Transverse colon (tissue), 4 donors: ENCODE measurements at regions not wholly inside any gene's neighbourhood (a gene's known extent, or its start where the extent isn't known, plus 50 kb on each side); places are given as distances from the start of the nearest gene placed in this dataset.
A peak's percentile ranks its signal among the peaks of the same experiment; 100 is the strongest.

Source experiments
- DNase-seq: peaks from one replicate; pipeline ENCODE4 v3.0.0-alpha.2; 2019
- H3K27ac ChIP-seq, 4 donors: fragments of 200-600 bp; sonication (generic); 2 replicates each; pipeline ENCODE4 v1.5.1; 2016 to 2018; ENCODE audit warnings: inconsistent platforms in 4 of 4
- H3K27me3 ChIP-seq: fragments of 200-600 bp; sonication (generic); 2 replicates; pipeline ENCODE4 v1.5.1; 2017; ENCODE audit warnings: inconsistent platforms
- H3K36me3 ChIP-seq, 4 donors: fragments of 200-600 bp; sonication (generic); 2 replicates each; pipeline ENCODE4 v1.5.1; 2017 to 2019; ENCODE audit warnings: inconsistent platforms in 4 of 4
- H3K4me1 ChIP-seq, 4 donors: fragments of 200-600 bp; sonication (generic); 2 replicates each; pipeline ENCODE4 v1.5.1; 2017 to 2020; ENCODE audit warnings: inconsistent platforms in 4 of 4
- H3K4me3 ChIP-seq, 4 donors: fragments of 200-600 bp; sonication (generic); 1 replicate in 1 of 4; 2 replicates in 3 of 4; pipeline versions ENCODE4 v1.5.1 to v1.6.1; 2017 to 2019; ENCODE audit warnings: inconsistent platforms in 4 of 4
- H3K9me3 ChIP-seq, 2 donors: fragments of 200-600 bp; sonication (generic); 2 replicates each; pipeline ENCODE4 v1.5.1; 2017 to 2019; ENCODE audit warnings: inconsistent platforms in 2 of 2
- CTCF ChIP-seq, 5 experiments: fragments of 200-600 bp in 3 of 5; fragments of 450-650 bp in 2 of 5; sonication (generic) in 3 of 5; IDR thresholded peaks; 1 replicate in 2 of 5; 2 replicates in 3 of 5; pipeline ENCODE4 v1.5.1; 2016 to 2017; ENCODE audit warnings: antibody characterized with exemption in 5 of 5, inconsistent platforms in 3 of 5, mild to moderate bottlenecking in 2 of 5, moderate library complexity in 1 of 5
- EP300 ChIP-seq: sonication (generic); formaldehyde crosslinking; IDR thresholded peaks from one replicate; pipeline ENCODE4 v1.6.1; 2017; ENCODE audit warnings: antibody characterized with exemption, low read depth
- POLR2A ChIP-seq: fragments of 450-650 bp; IDR thresholded peaks from one replicate; pipeline ENCODE4 v1.6.1; 2016; ENCODE audit warnings: antibody characterized with exemption, mild to moderate bottlenecking, moderate library complexity
- POLR2AphosphoS5 ChIP-seq, 3 donors: sonication (generic); formaldehyde crosslinking; IDR thresholded peaks; one replicate each; pipeline ENCODE4 v1.6.1; 2016; ENCODE audit warnings: antibody characterized with exemption in 3 of 3
- WGBS, 2 donors: methylation state at CpG; one replicate each; pipeline ENCODE4 v1.1.5; 2018; ENCODE audit warnings: low coverage in 1 of 2; 5-methylcytosine and 5-hydroxymethylcytosine counted together
- in situ Hi-C, 4 donors: fragments of 200-750 bp; cut with MboI; loops; one replicate each; pipeline versions ENCODE4 v1.15.0 to v1.15.1; 2017; ENCODE audit warnings: low sequenced_read_pairs in 3 of 4, low pct_ligation_motif_present in 1 of 4, low pct_unique_long_range_greater_than_20kb in 1 of 4
- intact Hi-C: fragments of 100-400 bp; cut with DNase I; formaldehyde crosslinking; loops from one replicate; pipeline ENCODE4 v1.15.1; 2023; ENCODE audit warnings: low total_unique reads

DNA sequence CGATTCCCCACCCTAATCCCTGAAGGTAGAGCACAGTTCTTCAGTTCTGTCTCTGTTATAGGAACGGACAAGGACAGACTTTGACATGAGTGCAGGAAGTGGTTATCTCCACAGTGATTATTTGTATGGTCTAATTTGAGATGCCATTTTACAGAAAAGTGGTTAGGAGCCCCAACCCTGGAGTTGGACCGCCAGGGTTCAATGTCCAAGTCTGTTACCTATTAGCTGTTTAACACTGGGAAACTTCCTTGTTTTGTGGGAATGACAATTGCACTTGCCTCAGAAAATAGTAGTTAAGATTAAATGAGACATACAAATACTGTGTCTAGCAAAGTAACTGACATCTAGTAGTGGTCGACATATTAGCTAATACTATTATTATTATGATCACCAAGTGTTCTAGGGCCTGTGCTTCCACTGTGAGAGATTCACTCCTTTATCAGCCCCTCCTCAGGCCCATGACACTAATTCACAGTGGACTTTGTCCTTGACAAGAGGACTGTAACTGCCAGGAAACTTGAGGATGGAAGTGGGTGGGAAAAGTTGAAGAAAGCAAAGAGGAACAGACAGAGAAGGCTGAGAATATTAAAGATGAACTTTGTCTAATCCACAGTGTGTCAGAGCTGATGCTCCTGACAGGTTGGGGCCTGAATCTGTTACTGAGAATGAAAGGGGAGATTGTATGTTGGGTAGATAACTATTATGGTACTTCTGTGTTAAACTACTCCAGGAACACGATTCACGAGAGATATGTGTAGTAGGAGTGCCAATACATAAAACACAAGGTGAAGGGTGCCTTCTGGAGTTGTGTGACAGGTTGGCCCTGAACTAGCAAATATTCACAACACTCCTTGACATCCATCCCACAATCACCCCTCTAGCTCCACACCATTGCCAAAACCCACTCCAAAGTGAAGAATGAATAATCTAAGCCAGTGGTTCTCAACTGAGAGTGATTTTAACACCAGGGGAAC is 66.4 kb downstream of the TAC1 start:
- 62 to 73% methylated on average over 4 to 6 of the region's 6 CpGs for WGBS, 2 donors
- Histone ChIP-seq H3K9me3 (no peaks in the 10 kb centered on the region), H3K27me3 (no peaks in the 10 kb centered on the region), H3K4me3 (no peak overlapping the region), H3K27ac (peak overlapping the region; percentile 25 to 62 (median 48)), H3K36me3 (no peaks in the 10 kb centered on the region), H3K4me1 (peaks cover 0 to 10% (median 5%) of the 10 kb centered on the region in 4 donors)
- intact Hi-C loops, result no loop called here
- in situ Hi-C loops, result no loop called here
- DNase-seq, result peak; percentile 16
- TF ChIP-seq POLR2AphosphoS5 (IDR thresholded peaks at IDR 0.05), result no peak
- no peak for TF ChIP-seq CTCF (IDR thresholded peaks at IDR 0.05)
- no peak for TF ChIP-seq EP300
- TF ChIP-seq POLR2A, result no peak

- Histone ChIP-seq H3K27ac (no peak overlapping the region), H3K36me3 (no peaks in the 10 kb centered on the region), H3K9me3 (no peaks in the 10 kb centered on the region), H3K4me3 (no peak overlapping the region), H3K27me3 (no peaks in the 10 kb centered on the region), H3K4me1 (peaks cover 0 to 10% (median 5%) of the 10 kb centered on the region in 4 donors)
- intact Hi-C loops, result no loop called here
- no peak for TF ChIP-seq EP300
- DNase-seq, result no peak
- in situ Hi-C loops, result no loop called here
- WGBS, 2 donors, result 75 to 83% methylated on average over 2 to 3 of the region's 3 CpGs
These were observed 69.2 kb downstream of the TAC1 start for GRCh38 chr7:97801108-97801507.
